ENCODE measurements at regions not wholly inside any gene's neighbourhood (a gene's known extent, or its start where the extent isn't known, plus 50 kb on each side); places are given as distances from the start of the nearest gene placed in this dataset.

- Histone ChIP-seq H3K27me3 (ENCODE audit: control insufficient read depth in 3 of 3, insufficient read depth in 3 of 3, low read length in 2 of 3) (no peaks in the 10 kb centered on the region), H3K27ac (ENCODE audit: low read depth in 1 of 2, low read length in 1 of 2) (no peak overlapping the region), H3K36me3 (ENCODE audit: control insufficient read depth in 4 of 4, insufficient read depth in 4 of 4, low read length in 4 of 4) (no peaks in the 10 kb centered on the region), H3K4me1 (ENCODE audit: control insufficient read depth in 5 of 5, insufficient read depth in 5 of 5, low read length in 5 of 5) (peaks cover 0 to 5% (median 0%) of the 10 kb centered on the region in 5 donors), H3K4me3 (no peak overlapping the region), H3K9me3 (ENCODE audit: control insufficient read depth in 4 of 4, insufficient read depth in 3 of 4, low read length in 3 of 4) (no peaks in the 10 kb centered on the region), H3K9ac (ENCODE audit: insufficient read depth in 1 of 2, low read length in 2 of 2) (no peak overlapping the region)
- 84 to 89% methylated on average over 1 of the region's 1 CpG for WGBS, 2 donors
- ATAC-seq (ENCODE audit: insufficient read depth, low FRiP score) (no peak), DNase-seq (no peak)
- no peak for TF ChIP-seq CTCF (IDR thresholded peaks at IDR 0.05; ENCODE audit: control extremely low read depth, extremely low read depth)
These were observed 135.3 kb downstream of the RPL22L1 start for GRCh38 chr3:170734735-170735065.

GRCh38 chr3:170734043-170734734 is 135.8 kb downstream of the RPL22L1 start:
- no peak for TF ChIP-seq CTCF (IDR thresholded peaks at IDR 0.05; ENCODE audit: control extremely low read depth, extremely low read depth)
- Histone ChIP-seq H3K27me3 (ENCODE audit: control insufficient read depth in 3 of 3, insufficient read depth in 3 of 3, low read length in 2 of 3) (no peaks in the 10 kb centered on the region), H3K4me1 (ENCODE audit: control insufficient read depth in 5 of 5, insufficient read depth in 5 of 5, low read length in 5 of 5) (peaks cover 0 to 5% (median 0%) of the 10 kb centered on the region in 5 donors), H3K9ac (ENCODE audit: insufficient read depth in 1 of 2, low read length in 2 of 2) (no peak overlapping the region), H3K9me3 (ENCODE audit: control insufficient read depth in 4 of 4, insufficient read depth in 3 of 4, low read length in 3 of 4) (no peaks in the 10 kb centered on the region), H3K4me3 (no peak overlapping the region), H3K27ac (ENCODE audit: low read depth in 1 of 2, low read length in 1 of 2) (no peak overlapping the region), H3K36me3 (ENCODE audit: control insufficient read depth in 4 of 4, insufficient read depth in 4 of 4, low read length in 4 of 4) (no peaks in the 10 kb centered on the region)
- DNase-seq (no peak), ATAC-seq (ENCODE audit: insufficient read depth, low FRiP score) (no peak)
- 63 to 70% methylated on average over 7 of the region's 7 CpGs for WGBS, 2 donors

- Histone ChIP-seq H3K4me3 (no peak overlapping the region), H3K4me1 (ENCODE audit: control insufficient read depth in 5 of 5, insufficient read depth in 5 of 5, low read length in 5 of 5) (peaks cover 0 to 5% (median 0%) of the 10 kb centered on the region in 5 donors)
- ATAC-seq (ENCODE audit: insufficient read depth, low FRiP score), result no peak
These were observed 137.2 kb downstream of the RPL22L1 start for GRCh38 chr3:170732660-170733245.

More at GRCh38 chr3:170732660-170733245, 137.2 kb downstream of the RPL22L1 start:
- Histone ChIP-seq H3K27me3 (ENCODE audit: control insufficient read depth in 3 of 3, insufficient read depth in 3 of 3, low read length in 2 of 3) (no peaks in the 10 kb centered on the region), H3K27ac (ENCODE audit: low read depth in 1 of 2, low read length in 1 of 2) (no peak overlapping the region), H3K9me3 (ENCODE audit: control insufficient read depth in 4 of 4, insufficient read depth in 3 of 4, low read length in 3 of 4) (no peaks in the 10 kb centered on the region), H3K9ac (ENCODE audit: insufficient read depth in 1 of 2, low read length in 2 of 2) (no peak overlapping the region), H3K36me3 (ENCODE audit: control insufficient read depth in 4 of 4, insufficient read depth in 4 of 4, low read length in 4 of 4) (no peaks in the 10 kb centered on the region)
- no peak for TF ChIP-seq CTCF (IDR thresholded peaks at IDR 0.05; ENCODE audit: control extremely low read depth, extremely low read depth)
- no peak for DNase-seq
